Ovary (tissue), 7 donors: ENCODE measurements at regions not wholly inside any gene's neighbourhood (a gene's known extent, or its start where the extent isn't known, plus 50 kb on each side); places are given as distances from the start of the nearest gene placed in this dataset.
"Not testable (repeated sequence)": the region's sequence is repeated elsewhere in the genome, so short reads cannot be mapped to it uniquely, and the experiment has no call there.

ENCODE experiments used
- DNase-seq, 5 donors: peaks; one replicate each; pipeline ENCODE4 v3.0.0-alpha.2; 2019 to 2020
- H3K27ac ChIP-seq, 2 donors: fragments of 200-600 bp; one replicate each; pipeline versions ENCODE4 v1.5.1 to v1.8.0; 2019 to 2022
- H3K27me3 ChIP-seq: fragments of 200-600 bp; one replicate; pipeline ENCODE4 v1.8.0; 2022
- H3K36me3 ChIP-seq: fragments of 200-600 bp; sonication (generic); one replicate; pipeline ENCODE4 v1.5.1; 2019
- H3K4me1 ChIP-seq: one replicate; pipeline ENCODE4 v1.8.1; 2013; ENCODE audit warnings: mild to moderate bottlenecking, moderate library complexity; ENCODE audit not compliant: insufficient read depth
- H3K4me3 ChIP-seq: fragments of 200-600 bp; sonication (generic); one replicate; pipeline ENCODE4 v1.5.1; 2017
- H3K9me3 ChIP-seq, 2 donors: fragments of 200-600 bp in 1 of 2; sonication (generic) in 1 of 2; one replicate each; pipeline versions ENCODE4 v1.5.1 to v1.8.1; 2013 to 2019; ENCODE audit warnings: mild to moderate bottlenecking in 1 of 2, moderate library complexity in 1 of 2
- CTCF ChIP-seq, 3 donors: fragments of 450-650 bp in 2 of 3; fragments of 200-600 bp in 1 of 3; IDR thresholded peaks; one replicate each; pipeline versions ENCODE4 v1.5.1 to v1.8.0; 2016 to 2022; ENCODE audit warnings: antibody characterized with exemption in 3 of 3, mild to moderate bottlenecking in 1 of 3
- EP300 ChIP-seq: sonication (generic); formaldehyde crosslinking; IDR thresholded peaks from one replicate; pipeline ENCODE4 v1.6.1; 2017; ENCODE audit warnings: antibody characterized with exemption
- POLR2A ChIP-seq: fragments of 450-650 bp; IDR thresholded peaks from one replicate; pipeline ENCODE4 v1.6.1; 2017; ENCODE audit warnings: antibody characterized with exemption, mild to moderate bottlenecking, moderate library complexity
- WGBS, 3 donors: extraction: QIAGEN DNeasy Blood & Tissue Kit in 1 of 3; methylation state at CpG; one replicate each; pipeline versions ENCODE4 v1.1.5 to v1.1.7; 2013 to 2017; 5-methylcytosine and 5-hydroxymethylcytosine counted together
- intact Hi-C, 4 donors: fragments of 100-400 bp; cut with DNase I; formaldehyde crosslinking; loops; one replicate each; pipeline versions ENCODE4 v1.11.0 to v1.15.1; 2022 to 2023
- donor health status: DM: no; HTN: no; CAD: no; lungs with moderate emphysema.
- donor health status: DM: no; HTN: no; CAD: no.
- donor health status: Bipolar disorder and iron deficiency.
- donor health status: DM: no; HTN: no; CAD: no.
- donor health status: DM: yes; HTN: yes; CAD: no.

- H3K9me3 ChIP-seq, result no peaks in the 10 kb centered on the region
- WGBS, 3 donors, result 64 to 71% (median 66%) methylated on average over 5 of the region's 5 CpGs
- no peaks in the 10 kb centered on the region for H3K27me3 ChIP-seq
- intact Hi-C loops, result no loop called here
- no peak for TF ChIP-seq CTCF (IDR thresholded peaks at IDR 0.05)
- TF ChIP-seq EP300, result no peak
- TF ChIP-seq POLR2A, result no peak
- no peaks in the 10 kb centered on the region for H3K36me3 ChIP-seq
- H3K27ac ChIP-seq, result no peak overlapping the region
- no peak overlapping the region for H3K4me3 ChIP-seq
- peak; percentile 11 to 41 (median 24) for DNase-seq
- no peaks in the 10 kb centered on the region for H3K4me1 ChIP-seq
Measured at GRCh38 chr20:33933469-33933909, 60.2 kb upstream of the RALY start.

- Histone ChIP-seq H3K36me3 (no peaks in the 10 kb centered on the region), H3K4me1 (no peaks in the 10 kb centered on the region), H3K4me3 (no peak overlapping the region), H3K27me3 (no peaks in the 10 kb centered on the region), H3K27ac (no peak overlapping the region), H3K9me3 (no peaks in the 10 kb centered on the region)
- DNase-seq, result no peak
- TF ChIP-seq CTCF (IDR thresholded peaks at IDR 0.05) (no peak), EP300 (no peak), POLR2A (no peak)
- intact Hi-C loops, result no loop called here
- WGBS, 3 donors, result 75 to 85% (median 77%) methylated on average over 5 of the region's 5 CpGs
Measured at GRCh38 chr20:33936656-33937055, 57.1 kb upstream of the RALY start.

GRCh38 chr20:33939031-33939430 lies 54.7 kb upstream of the RALY start:
- H3K36me3 ChIP-seq, intact Hi-C loops, H3K4me1 ChIP-seq, H3K27me3 ChIP-seq, H3K4me3 ChIP-seq, DNase-seq, H3K27ac ChIP-seq, H3K9me3 ChIP-seq: not testable (repeated sequence)
- WGBS, 3 donors, result 89 to 91% (median 90%) methylated on average over 5 of the region's 5 CpGs

- WGBS, 3 donors, result 96 to 98% (median 98%) methylated on average over 3 of the region's 3 CpGs
- no peak for DNase-seq
Measured at GRCh38 chr20:33940666-33941065, 53.0 kb upstream of the RALY start.

More at GRCh38 chr20:33940666-33941065, 53.0 kb upstream of the RALY start:
- intact Hi-C loops, result no loop called here
- TF ChIP-seq POLR2A (no peak), CTCF (IDR thresholded peaks at IDR 0.05) (no peak), EP300 (no peak)
- Histone ChIP-seq H3K27me3 (no peaks in the 10 kb centered on the region), H3K9me3 (no peaks in the 10 kb centered on the region), H3K4me3 (no peak overlapping the region), H3K27ac (no peak overlapping the region), H3K36me3 (no peaks in the 10 kb centered on the region), H3K4me1 (no peaks in the 10 kb centered on the region)
